K562 (cell line): ENCODE measurements at regions not wholly inside any gene's neighbourhood (a gene's known extent, or its start where the extent isn't known, plus 50 kb on each side); places are given as distances from the start of the nearest gene placed in this dataset.

Experiments used
- ATAC-seq: fragments of 200-7000 bp; cut with Tn5 transposase; 3 replicates; pipeline ENCODE4 v1.9.1; 2020; ENCODE audit warnings: moderate library complexity
- BruUV-seq: library from RNA; stranded (reverse); fragments of 400-500 nt; replicated peaks from 2 replicates; lab custom pipeline; 2021; lab: Mats Ljungman, UMichigan
- CTCF ChIA-PET: fragments of 300-600 bp; formaldehyde crosslinking; extraction: SDS; loops from one replicate; lab custom pipeline; 2021; ENCODE audit warnings: low intra/inter-chr PET ratio; lab: Yijun Ruan, JAX
- POLR2A ChIA-PET: fragments of 300-600, 350-650 bp; sonication (Branson Sonifier 250); formaldehyde crosslinking; extraction: SDS; loops from one replicate; lab custom pipeline; 2021; ENCODE audit warnings: antibody characterized with exemption, inconsistent platforms; lab: Yijun Ruan, JAX
- DNase-seq, 4 experiments: peaks; one replicate each; pipeline versions ENCODE4 v3.0.0 to v3.0.0-alpha.2; 2011 to 2018; ENCODE audit warnings: low spot score in 3 of 4, mixed read lengths in 3 of 4; ENCODE audit errors: extremely low read depth in 1 of 4
- FAIRE-seq: peaks from 2 replicates; lab custom pipeline; 2011; peaks lifted over from hg19 to GRCh38; lab: Jason Lieb, UNC
- H2AFZ ChIP-seq: 2 replicates; pipeline ENCODE4 v1.6.0; 2011; ENCODE audit warnings: low read depth, low read length, control low read depth, inconsistent platforms
- H3K27ac ChIP-seq: fragments of 200-600 bp; 3 replicates; pipeline ENCODE4 v1.8.0; 2011; ENCODE audit warnings: low read depth, mild to moderate bottlenecking, control low read depth, inconsistent platforms, low read length, moderate library complexity, mixed read lengths; ENCODE audit errors: extremely low read depth
- H3K27me3 ChIP-seq, 2 experiments: fragments of 300-600 bp in 1 of 2; 2 replicates in 1 of 2; 3 replicates in 1 of 2; pipeline versions ENCODE4 v1.6.0 to v1.8.0; 2011; ENCODE audit warnings: inconsistent platforms in 2 of 2, low read length in 2 of 2, mild to moderate bottlenecking in 1 of 2, mixed read lengths in 1 of 2, moderate library complexity in 1 of 2; ENCODE audit not compliant: control insufficient read depth in 2 of 2, insufficient read depth in 2 of 2
- H3K36me3 ChIP-seq: fragments of 300-600 bp; 3 replicates; pipeline ENCODE4 v1.8.0; 2011; ENCODE audit warnings: mild to moderate bottlenecking, low read length, inconsistent platforms; ENCODE audit not compliant: control insufficient read depth, insufficient read depth
- H3K4me1 ChIP-seq, 2 experiments: fragments of 200-600 bp in 1 of 2; replicated peaks in 1 of 2; 2 replicates in 1 of 2; 3 replicates in 1 of 2; pipeline versions ENCODE4 v1.5.1 to v1.8.0; 2011; ENCODE audit warnings: inconsistent platforms in 2 of 2, low read length in 2 of 2, mild to moderate bottlenecking in 1 of 2, mixed read lengths in 1 of 2, moderate library complexity in 1 of 2; ENCODE audit not compliant: control insufficient read depth in 2 of 2, insufficient read depth in 2 of 2
- H3K4me2 ChIP-seq: 2 replicates; pipeline ENCODE4 v1.6.1; 2011; ENCODE audit warnings: low read length, control low read depth, inconsistent platforms, mixed read lengths; ENCODE audit not compliant: insufficient read depth
- H3K4me3 ChIP-seq: fragments of 200-600 bp; sonication (generic), shearing (Covaris generic); 2 replicates; pipeline ENCODE4 v1.5.1; 2016; ENCODE audit warnings: control low read depth, inconsistent platforms
- H3K79me2 ChIP-seq: fragments of 200-600 bp; 3 replicates; pipeline ENCODE4 v1.8.0; 2011; ENCODE audit warnings: low read length, inconsistent platforms; ENCODE audit not compliant: control insufficient read depth, insufficient read depth
- H3K9ac ChIP-seq, 2 experiments: 2 replicates each; pipeline versions ENCODE4 v1.6.0 to v1.6.1; 2011; ENCODE audit warnings: low read depth in 2 of 2, low read length in 2 of 2, control low read depth in 1 of 2, inconsistent platforms in 1 of 2, mild to moderate bottlenecking in 1 of 2, mixed read lengths in 1 of 2; ENCODE audit not compliant: insufficient read depth in 1 of 2
- H3K9me1 ChIP-seq: one replicate; pipeline ENCODE4 v1.6.0; 2011; ENCODE audit warnings: inconsistent platforms, mild to moderate bottlenecking, low read length, moderate library complexity; ENCODE audit not compliant: control insufficient read depth, insufficient read depth
- H3K9me3 ChIP-seq: replicated peaks from 2 replicates; pipeline ENCODE4 v1.5.1; 2011; ENCODE audit warnings: low read depth, low read length, inconsistent platforms; ENCODE audit not compliant: control insufficient read depth, insufficient read depth
- H4K20me1 ChIP-seq: replicated peaks from 2 replicates; pipeline ENCODE4 v1.6.1; 2011; ENCODE audit warnings: low read length, inconsistent platforms, mixed read lengths; ENCODE audit not compliant: control insufficient read depth, insufficient read depth
- CHCHD3 ChIP-seq: fragments of 250-450 bp; sonication (Bioruptor Pico); IDR thresholded peaks from 2 replicates; pipeline ENCODE4 v2.1.2; 2022; ENCODE audit warnings: mild to moderate bottlenecking
- CREB1 ChIP-seq, 2 experiments: sonication (generic) in 1 of 2; formaldehyde crosslinking in 1 of 2; IDR thresholded peaks; 2 replicates each; pipeline versions ENCODE4 v1.6.1 to v1.8.0; 2012 to 2022; ENCODE audit warnings: inconsistent platforms in 1 of 2, mild to moderate bottlenecking in 1 of 2, missing genetic modification reagents in 1 of 2, moderate library complexity in 1 of 2
- HES1 ChIP-seq: fragments of 450-650 bp; IDR thresholded peaks from 2 replicates; pipeline ENCODE4 v1.6.1; 2016; ENCODE audit warnings: low read depth, mild to moderate bottlenecking, moderate library complexity
- HMG20A ChIP-seq: fragments of 450-650 bp; formaldehyde crosslinking; conservative IDR thresholded peaks from 2 replicates; pipeline ENCODE4 v1.4.0; 2020; ENCODE audit warnings: mild to moderate bottlenecking, mixed read lengths
- NFXL1 ChIP-seq: fragments of 450-650 bp; formaldehyde crosslinking; IDR thresholded peaks from 2 replicates; pipeline ENCODE4 v1.4.0; 2021; ENCODE audit warnings: mild to moderate bottlenecking
- NR2C2 ChIP-seq, 2 experiments: fragments of 200-800 bp in 1 of 2; sonication (Bioruptor generic) in 1 of 2; sonication (generic) in 1 of 2; formaldehyde crosslinking in 1 of 2; IDR thresholded peaks; 2 replicates each; pipeline versions ENCODE4 v1.6.1 to v1.8.0; 2016 to 2022; ENCODE audit warnings: mild to moderate bottlenecking in 1 of 2, missing compliant biosample characterization in 1 of 2, missing genetic modification characterization in 1 of 2, missing genetic modification reagents in 1 of 2
- RBM39 ChIP-seq: fragments of 200-400 bp; formaldehyde crosslinking; optimal IDR thresholded peaks from 2 replicates; pipeline ENCODE3; 2018; ENCODE audit warnings: low read depth, low read length
- RNF2 ChIP-seq: sonication (generic); IDR thresholded peaks from 2 replicates; pipeline ENCODE4 v1.6.1; 2016
- whole genome bisulfite sequencing: fragments of 100-300 bp; shearing (Covaris generic); methylation state at CpG from one replicate; pipeline ENCODE4 v1.1.6; 2016; ENCODE audit warnings: low coverage, mixed read lengths; ENCODE audit not compliant: insufficient coverage; ENCODE audit errors: missing lambda C conversion rate; 5-methylcytosine and 5-hydroxymethylcytosine counted together
- in situ Hi-C: fragments of 300-500 bp; cut with MboI; formaldehyde crosslinking; loops from 4 replicates; pipeline ENCODE4 v1.15.0; 2018; ENCODE audit warnings: inconsistent platforms, mixed read lengths
- intact Hi-C: fragments of 100-400 bp; cut with micrococcal nuclease; formaldehyde crosslinking; loops from 2 replicates; pipeline ENCODE4 v1.14.2; 2022
- TF ChIP-seq, protein P1 (sequence below): fragments of 200-400 bp; formaldehyde crosslinking; IDR thresholded peaks from 2 replicates; pipeline ENCODE4 v1.6.1; 2017; ENCODE audit warnings: mild to moderate bottlenecking, low read depth, low read length, moderate library complexity
- TF ChIP-seq, protein P2 (sequence below), 2 experiments: fragments of 150-350 bp in 1 of 2; IDR thresholded peaks; 2 replicates each; pipeline ENCODE4 v1.6.1; 2012 to 2016; ENCODE audit warnings: low read depth in 2 of 2, low read length in 2 of 2, mild to moderate bottlenecking in 1 of 2, moderate library complexity in 1 of 2
- TF ChIP-seq, protein P3 (sequence below): fragments of 250-450 bp; sonication (Bioruptor Pico); IDR thresholded peaks from 2 replicates; pipeline ENCODE4 v1.5.0; 2021; ENCODE audit warnings: mild to moderate bottlenecking, moderate library complexity

GRCh38 chr6:169858935-169859351, 107.5 kb downstream of the ERMARD start:
- H3K9me3 ChIP-seq = no peaks in the 10 kb centered on the region; the same call in 1 of the 2 replicates
- no peak overlapping the region for H2AFZ ChIP-seq
- in situ Hi-C loops = no loop called here
- no peaks in the 10 kb centered on the region for H3K79me2 ChIP-seq
- H3K4me1 ChIP-seq = no peaks in the 10 kb centered on the region
- POLR2A ChIA-PET = interaction anchor here (0.6 to 2.3 kb wide), 3 partner anchors 9 to 25 kb away, joined by 3 to 8 read pairs (median 6); no protein-coding TSS in a partner anchor
- DNase-seq = no peak
- H3K36me3 ChIP-seq = no peaks in the 10 kb centered on the region
- H3K4me3 ChIP-seq = no peak overlapping the region
- no peak overlapping the region for H3K9ac ChIP-seq
- TF ChIP-seq, protein P1, sequence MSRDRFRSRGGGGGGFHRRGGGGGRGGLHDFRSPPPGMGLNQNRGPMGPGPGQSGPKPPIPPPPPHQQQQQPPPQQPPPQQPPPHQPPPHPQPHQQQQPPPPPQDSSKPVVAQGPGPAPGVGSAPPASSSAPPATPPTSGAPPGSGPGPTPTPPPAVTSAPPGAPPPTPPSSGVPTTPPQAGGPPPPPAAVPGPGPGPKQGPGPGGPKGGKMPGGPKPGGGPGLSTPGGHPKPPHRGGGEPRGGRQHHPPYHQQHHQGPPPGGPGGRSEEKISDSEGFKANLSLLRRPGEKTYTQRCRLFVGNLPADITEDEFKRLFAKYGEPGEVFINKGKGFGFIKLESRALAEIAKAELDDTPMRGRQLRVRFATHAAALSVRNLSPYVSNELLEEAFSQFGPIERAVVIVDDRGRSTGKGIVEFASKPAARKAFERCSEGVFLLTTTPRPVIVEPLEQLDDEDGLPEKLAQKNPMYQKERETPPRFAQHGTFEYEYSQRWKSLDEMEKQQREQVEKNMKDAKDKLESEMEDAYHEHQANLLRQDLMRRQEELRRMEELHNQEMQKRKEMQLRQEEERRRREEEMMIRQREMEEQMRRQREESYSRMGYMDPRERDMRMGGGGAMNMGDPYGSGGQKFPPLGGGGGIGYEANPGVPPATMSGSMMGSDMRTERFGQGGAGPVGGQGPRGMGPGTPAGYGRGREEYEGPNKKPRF = no peak
- TF ChIP-seq RNF2 (no peak), NFXL1 (CRISPR knock-in tag) (no peak), HMG20A (CRISPR knock-in tag) (no peak), HES1 (no peak), CREB1 (IDR thresholded peaks at IDR 0.05) (no peak), CREB1 (CRISPR knock-in tag; IDR thresholded peaks at IDR 0.05) (no peak), RBM39 (no peak), NR2C2 (CRISPR knock-in tag; IDR thresholded peaks at IDR 0.05) (no peak), NR2C2 (tag; IDR thresholded peaks at IDR 0.05) (no peak), CHCHD3 (CRISPR knock-in tag) (no peak)
- TF ChIP-seq, protein P2, sequence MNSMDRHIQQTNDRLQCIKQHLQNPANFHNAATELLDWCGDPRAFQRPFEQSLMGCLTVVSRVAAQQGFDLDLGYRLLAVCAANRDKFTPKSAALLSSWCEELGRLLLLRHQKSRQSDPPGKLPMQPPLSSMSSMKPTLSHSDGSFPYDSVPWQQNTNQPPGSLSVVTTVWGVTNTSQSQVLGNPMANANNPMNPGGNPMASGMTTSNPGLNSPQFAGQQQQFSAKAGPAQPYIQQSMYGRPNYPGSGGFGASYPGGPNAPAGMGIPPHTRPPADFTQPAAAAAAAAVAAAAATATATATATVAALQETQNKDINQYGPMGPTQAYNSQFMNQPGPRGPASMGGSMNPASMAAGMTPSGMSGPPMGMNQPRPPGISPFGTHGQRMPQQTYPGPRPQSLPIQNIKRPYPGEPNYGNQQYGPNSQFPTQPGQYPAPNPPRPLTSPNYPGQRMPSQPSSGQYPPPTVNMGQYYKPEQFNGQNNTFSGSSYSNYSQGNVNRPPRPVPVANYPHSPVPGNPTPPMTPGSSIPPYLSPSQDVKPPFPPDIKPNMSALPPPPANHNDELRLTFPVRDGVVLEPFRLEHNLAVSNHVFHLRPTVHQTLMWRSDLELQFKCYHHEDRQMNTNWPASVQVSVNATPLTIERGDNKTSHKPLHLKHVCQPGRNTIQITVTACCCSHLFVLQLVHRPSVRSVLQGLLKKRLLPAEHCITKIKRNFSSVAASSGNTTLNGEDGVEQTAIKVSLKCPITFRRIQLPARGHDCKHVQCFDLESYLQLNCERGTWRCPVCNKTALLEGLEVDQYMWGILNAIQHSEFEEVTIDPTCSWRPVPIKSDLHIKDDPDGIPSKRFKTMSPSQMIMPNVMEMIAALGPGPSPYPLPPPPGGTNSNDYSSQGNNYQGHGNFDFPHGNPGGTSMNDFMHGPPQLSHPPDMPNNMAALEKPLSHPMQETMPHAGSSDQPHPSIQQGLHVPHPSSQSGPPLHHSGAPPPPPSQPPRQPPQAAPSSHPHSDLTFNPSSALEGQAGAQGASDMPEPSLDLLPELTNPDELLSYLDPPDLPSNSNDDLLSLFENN (IDR thresholded peaks at IDR 0.05; ENCODE audit: low read depth in 2 of 2, low read length in 2 of 2) = no peak
- TF ChIP-seq, protein P3, sequence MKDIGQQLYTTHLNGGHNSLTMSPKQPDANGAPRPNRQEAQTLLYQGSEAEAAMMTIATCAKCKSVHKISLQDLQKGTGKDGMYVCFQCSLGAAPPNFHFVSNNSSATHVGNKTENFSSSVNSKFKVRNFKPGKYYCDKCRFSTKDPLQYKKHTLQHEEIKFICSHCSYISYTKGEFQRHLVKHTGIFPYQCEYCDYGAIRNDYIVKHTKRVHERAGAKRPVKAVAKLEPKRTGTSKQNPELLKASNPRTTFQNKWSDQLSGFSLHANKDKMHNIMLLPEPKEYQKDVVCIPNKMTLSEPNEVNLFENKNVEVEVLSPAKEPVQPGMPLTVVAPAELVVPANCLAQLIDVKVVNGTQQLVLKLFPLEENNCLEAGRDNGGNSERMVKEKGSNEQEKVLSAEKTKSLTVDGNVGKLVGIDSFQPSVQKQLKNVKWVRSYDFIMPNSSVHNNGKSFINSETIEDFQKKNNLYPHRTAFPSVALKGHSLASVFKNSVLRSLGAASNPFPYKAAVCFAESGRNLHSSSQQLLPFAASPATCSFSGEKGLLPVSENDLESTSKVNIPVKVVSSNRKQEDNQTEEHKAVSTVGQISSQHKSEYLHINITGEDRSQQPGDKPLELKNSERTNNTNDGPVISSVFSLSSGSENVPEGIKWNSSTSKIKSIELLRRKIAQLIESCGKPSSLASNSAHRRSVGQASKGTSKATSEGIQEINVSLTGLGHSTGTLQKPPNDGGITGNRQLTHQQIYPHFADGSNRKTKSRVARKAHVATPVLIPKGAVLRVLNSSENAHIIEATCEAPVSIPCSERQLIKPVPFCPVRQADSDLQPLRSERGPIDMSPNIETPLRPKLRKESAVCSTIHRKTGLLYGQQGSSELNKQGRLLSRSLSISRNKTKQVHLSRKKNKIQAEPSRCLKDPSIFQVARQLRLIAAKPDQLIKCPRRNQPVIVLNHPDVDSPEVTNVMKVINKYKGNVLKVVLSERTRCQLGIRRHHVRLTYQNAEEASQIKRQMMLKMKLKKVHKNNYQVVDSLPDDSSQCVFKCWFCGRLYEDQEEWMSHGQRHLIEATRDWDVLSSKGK (CRISPR knock-in tag) = no peak
- TF ChIP-seq, all 486 proteins: peak for 0
- ATAC-seq (no peak), FAIRE-seq (no peak)
- WGBS = 0% methylated on average over 9 of the region's 10 CpGs
- intact Hi-C loops = no loop called here
- Histone ChIP-seq H4K20me1 (no peaks in the 10 kb centered on the region), H3K9me1 (no peaks in the 10 kb centered on the region), H3K4me2 (no peak overlapping the region), H3K27ac (no peak overlapping the region), H3K27me3 (peaks cover 22 to 64% of the 10 kb centered on the region in 2 experiments)
- CTCF ChIA-PET = no interaction called here
- BruUV-seq = no TSS peak
